Vagina (tissue), 2 donors: ENCODE measurements at regions not wholly inside any gene's neighbourhood (a gene's known extent, or its start where the extent isn't known, plus 50 kb on each side); places are given as distances from the start of the nearest gene placed in this dataset.

Experiments used
- CTCF ChIP-seq, 3 experiments: fragments of 450-650 bp in 2 of 3; fragments of 200-600 bp in 1 of 3; sonication (generic) in 1 of 3; IDR thresholded peaks; one replicate each; pipeline ENCODE4 v1.5.1; 2017 to 2019; ENCODE audit warnings: antibody characterized with exemption in 3 of 3, mild to moderate bottlenecking in 2 of 3, moderate library complexity in 2 of 3
- POLR2A ChIP-seq, 2 donors: fragments of 450-650 bp; IDR thresholded peaks; one replicate each; pipeline ENCODE4 v1.6.1; 2017; ENCODE audit warnings: antibody characterized with exemption in 2 of 2, mild to moderate bottlenecking in 2 of 2, moderate library complexity in 2 of 2

GRCh38 chr1:56147034-56147433 lies 432.3 kb downstream of the PLPP3 start:
- TF ChIP-seq POLR2A (IDR thresholded peaks at IDR 0.05) = no peak
- TF ChIP-seq CTCF (IDR thresholded peaks at IDR 0.05) = no peak
